NCI-H446 treated with DMSO at 0.1 percent for 48 hours (cell line): ENCODE measurements at regions not wholly inside any gene's neighbourhood (a gene's known extent, or its start where the extent isn't known, plus 50 kb on each side); places are given as distances from the start of the nearest gene placed in this dataset.

Source experiments
- DNase-seq: peaks from one replicate; lab custom pipeline; 2025; lab: John Stamatoyannopoulos, UW

- no peak for DNase-seq
Measured at GRCh38 chr4:123880631-123881030, 484.0 kb downstream of the SPRY1 start.

GRCh38 chr4:123884922-123885321 is 488.3 kb downstream of the SPRY1 start:
- DNase-seq: no peak

DNA sequence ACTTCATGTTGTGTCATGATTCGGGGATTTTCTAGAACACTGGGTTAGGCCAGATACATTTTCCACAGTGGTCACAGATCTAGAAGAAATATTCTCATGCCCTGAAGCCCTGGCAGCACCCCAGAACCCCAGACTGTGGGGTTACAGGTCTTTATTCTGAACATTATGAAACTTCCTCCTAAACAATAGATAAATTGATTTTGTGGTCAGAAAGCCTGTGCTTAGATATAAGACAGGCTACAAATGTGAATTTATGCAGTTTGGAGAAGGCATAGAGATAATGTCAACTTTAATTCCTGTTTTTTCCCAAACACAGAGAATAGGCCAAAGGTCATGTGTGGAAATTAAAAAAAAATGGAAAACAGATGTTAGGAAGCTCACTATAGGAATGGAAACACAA is 492.9 kb downstream of the SPRY1 start:
- DNase-seq: no peak

DNA sequence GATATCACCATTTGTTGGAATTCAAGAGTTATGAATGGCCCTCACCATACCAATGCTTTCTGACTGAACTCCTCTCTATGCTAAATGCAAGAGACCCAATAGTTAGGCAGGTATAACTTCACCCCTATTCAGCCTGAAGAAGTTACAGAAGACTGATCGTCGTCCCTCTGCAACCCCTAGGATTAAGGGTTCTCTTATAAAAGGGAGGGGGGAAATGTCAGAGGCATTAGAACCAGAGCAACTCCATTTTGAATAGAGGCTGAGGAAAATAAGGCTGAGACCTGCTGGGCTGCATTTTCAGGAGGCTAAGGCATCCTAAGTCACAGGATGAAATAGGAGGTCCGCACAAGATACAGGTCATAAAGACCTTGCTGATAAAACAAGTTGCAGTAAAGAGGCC is 494.3 kb downstream of the SPRY1 start:
- no peak for DNase-seq

GRCh38 chr4:123891881-123892280 is 495.3 kb downstream of the SPRY1 start:
- no peak for DNase-seq

DNA sequence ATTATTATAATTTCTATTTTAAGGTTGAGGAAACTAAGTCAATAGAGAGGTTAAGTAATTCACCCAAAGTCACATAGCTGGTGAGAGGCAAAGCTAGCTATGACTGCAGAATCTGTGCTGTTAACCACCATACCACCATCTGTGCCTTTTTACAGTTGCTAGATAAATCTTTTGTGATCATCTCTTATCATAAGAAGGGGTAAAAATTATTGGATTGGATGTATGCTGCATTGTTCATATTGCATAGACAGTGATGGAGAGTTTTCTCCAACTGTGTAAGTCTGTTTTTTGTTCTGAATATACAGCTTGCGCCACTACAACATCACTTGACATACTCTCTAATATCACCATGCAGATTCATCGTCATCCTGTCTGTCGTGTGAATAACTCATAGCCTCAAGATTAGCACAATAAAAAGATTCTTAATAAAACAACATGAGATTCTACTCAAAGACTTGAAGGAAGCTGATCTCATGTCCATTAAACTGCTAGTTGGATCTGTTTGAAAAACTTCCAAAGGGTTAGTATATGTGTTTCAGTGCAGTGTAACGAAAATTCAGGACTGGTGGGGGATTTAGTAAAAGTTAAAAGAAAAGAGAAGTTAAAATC is 495.9 kb downstream of the SPRY1 start:
- DNase-seq: no peak

DNA sequence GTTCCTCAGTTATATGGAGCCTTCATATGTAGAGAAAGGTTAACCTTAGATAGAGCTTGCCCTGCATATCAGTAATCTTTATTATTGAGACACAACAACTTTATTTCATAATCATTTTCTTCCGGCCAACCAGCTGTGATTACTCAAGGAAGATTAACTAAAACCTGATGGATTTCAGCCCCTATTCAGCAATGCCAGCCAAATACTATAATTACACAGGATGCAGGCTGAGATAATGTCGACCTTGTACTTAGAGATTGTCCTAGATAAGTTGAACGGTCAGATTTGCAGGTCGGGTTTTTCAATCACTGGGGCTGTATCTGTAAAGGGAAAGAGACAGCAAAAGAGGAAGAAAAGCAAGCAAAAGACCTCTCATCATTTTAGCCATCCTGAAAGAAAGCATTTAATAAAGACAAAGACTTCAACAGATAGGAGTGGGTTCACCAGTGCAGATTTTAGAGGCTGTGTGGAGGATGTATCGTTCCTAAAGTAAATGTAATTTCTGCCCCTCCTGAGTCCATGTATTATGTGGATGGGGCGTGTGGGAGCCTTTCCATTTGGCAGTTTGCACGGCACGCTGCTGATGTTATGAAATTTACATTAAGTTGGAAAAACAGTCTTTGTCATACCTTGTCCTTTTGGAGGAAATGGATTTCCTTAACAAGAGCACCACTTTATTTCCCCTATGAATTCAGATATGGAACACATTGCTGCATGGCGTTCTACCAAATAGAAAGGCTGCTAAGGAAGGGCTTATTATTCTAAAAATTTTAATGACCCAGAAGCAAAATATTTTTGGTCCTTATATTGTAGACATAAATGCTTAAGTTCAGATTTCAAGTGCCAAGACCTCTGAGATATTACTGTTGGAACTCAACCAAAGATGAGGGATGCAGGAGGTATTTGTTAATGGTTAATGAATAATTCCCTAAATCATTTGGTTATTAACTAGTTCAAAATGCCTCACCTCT is 496.7 kb downstream of the SPRY1 start:
- no peak for DNase-seq

DNA sequence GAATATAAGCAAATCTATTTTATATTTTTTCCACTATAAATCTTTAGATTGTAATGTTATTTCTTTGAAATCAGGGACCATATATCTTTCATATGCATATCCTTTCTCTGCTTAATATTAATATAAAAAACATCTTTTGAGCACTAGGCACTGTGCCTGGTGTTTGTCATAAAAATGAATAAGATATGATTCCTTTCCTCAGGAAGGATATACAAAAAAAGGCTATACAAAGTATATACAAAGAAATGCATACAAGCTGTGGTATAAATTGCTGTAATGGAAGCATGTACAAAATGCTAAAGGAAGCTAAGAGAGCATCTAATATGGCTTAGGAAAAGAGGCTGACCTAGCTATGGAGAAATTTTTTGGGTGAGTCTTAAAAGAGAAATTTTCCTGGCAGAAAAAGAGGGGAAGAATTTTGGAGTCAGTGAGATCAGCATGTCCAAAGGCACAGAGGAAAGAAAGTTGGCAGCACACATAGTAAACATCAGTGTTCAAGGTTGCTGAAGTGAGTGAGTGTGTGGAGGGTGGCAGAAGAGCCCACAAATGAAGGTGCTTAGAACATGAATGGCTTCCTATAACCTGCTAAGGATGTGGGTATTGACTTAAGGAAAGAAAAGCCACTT is 500.0 kb downstream of the SPRY1 start:
- DNase-seq: no peak

DNA sequence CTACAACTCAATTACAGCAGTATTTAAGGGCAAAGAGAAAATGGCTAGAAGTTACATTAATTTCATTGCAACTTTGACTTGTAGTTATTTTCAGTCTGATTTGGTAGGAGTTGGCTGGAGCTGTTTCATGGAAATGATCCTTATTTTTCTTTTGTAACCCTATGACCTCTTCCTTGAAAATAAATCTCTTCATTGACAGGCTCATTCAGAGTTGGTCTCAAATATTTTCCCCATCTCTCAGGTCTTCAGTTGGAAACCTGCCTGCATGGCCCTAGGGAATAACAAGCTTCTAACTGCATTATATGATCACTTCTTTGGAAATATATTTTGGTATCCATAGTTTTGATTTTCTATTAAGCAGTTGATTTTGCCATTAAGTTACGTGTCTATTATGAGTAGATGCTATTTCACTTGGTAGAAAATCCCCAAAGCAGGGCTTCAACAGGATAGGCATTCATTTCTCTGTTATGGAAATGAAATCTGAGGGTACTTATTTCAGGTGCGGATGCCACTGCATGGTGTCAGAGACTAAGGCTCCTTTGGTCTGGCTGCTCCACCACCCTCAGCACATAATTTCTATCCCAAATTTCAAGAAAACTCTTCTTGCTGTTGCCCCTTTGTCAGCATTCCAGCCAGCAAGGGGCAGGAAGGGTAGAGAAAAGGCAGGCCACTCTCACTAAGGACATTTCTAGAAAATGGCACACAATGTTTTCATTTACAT is 502.5 kb downstream of the SPRY1 start:
- DNase-seq: no peak

DNA sequence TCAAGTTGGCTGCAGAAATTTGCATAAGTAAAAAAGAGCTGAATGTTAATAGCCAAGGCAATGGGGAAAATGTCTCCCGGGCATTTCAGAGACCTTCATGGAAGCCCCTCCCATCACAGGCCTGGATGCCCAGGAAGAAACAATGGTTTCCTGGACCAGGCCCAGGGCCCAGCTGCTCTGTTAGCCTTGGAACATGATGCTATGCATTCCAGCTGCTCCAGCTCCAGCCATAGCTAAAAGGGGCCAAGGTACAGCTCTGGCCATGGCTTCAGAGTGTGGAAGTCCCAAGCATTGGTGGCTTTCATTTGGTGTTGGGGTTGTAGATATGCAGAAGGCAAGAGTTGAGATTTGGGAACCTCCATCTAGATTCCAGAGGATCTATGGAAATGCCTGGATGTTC is 508.3 kb downstream of the SPRY1 start:
- no peak for DNase-seq

GRCh38 chr4:123913598-123913997 is 517.0 kb downstream of the SPRY1 start:
- DNase-seq: no peak

GRCh38 chr4:123916821-123917220 is 520.2 kb downstream of the SPRY1 start:
- no peak for DNase-seq

GRCh38 chr4:123919576-123920098 is 523.0 kb downstream of the SPRY1 start:
- DNase-seq: no peak

DNA sequence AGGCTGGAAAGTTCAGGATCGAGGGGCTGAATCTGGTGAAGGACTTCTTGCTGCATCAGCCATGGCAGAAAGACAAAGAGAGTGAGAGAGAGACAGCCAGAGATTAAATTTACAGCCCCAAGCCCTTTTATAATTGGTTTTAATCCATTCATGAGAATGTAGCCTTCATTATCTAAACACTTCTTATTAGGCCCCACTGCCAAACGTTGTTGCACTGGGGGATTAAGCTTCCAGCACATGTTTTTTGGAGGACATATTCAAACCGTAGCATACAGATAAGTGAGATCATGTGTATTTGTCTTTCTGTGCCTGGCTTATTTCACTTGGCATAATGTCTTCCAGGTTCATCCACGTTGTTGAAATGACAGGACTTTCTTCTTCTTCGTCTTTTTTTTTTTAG is 524.7 kb downstream of the SPRY1 start:
- DNase-seq: no peak

- no peak for DNase-seq
Measured at GRCh38 chr4:123922847-123923246, 526.3 kb downstream of the SPRY1 start.

GRCh38 chr4:123924536-123924935 is 527.9 kb downstream of the SPRY1 start:
- no peak for DNase-seq

DNA sequence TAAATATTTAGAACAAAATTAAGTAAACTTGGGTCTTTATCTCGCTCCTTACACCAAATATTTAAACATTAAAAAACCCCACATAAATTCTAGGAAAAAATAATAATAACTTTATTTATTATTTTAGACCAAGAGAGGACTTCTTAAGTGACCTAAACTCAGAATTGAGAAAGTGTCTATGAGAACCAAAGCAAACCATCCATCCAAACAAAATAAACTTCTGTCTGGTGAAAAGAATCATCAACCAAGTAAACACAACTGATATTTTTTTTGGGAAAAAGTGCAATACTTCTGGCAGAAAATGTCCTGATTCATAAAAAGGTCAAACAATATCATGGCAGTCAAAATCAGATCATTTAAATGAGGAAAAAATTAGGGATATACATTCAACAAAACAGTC is 533.0 kb downstream of the SPRY1 start:
- DNase-seq: no peak

- DNase-seq: no peak
Measured at GRCh38 chr4:123930996-123931395, 534.4 kb downstream of the SPRY1 start.

DNA sequence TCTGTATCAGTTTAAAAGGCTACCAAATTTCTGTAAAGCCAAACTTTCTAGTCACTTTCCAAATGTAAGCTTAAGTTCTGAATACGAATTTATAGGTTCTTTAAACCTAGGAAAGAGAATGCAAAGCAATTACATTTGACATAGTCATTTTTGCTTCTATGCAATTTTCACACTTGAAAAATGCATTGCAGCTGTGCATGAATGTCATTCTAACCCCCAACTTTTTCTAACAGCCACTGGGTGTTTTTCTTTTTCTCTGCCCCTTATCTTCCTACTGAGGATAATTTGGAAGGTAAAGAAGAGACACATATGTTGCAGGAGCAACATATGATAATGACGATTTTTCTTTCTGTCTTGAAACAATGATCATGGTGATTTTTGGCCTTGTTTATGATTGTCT is 537.5 kb downstream of the SPRY1 start:
- no peak for DNase-seq

GRCh38 chr4:123936621-123937043 is 540.0 kb downstream of the SPRY1 start:
- no peak for DNase-seq

DNA sequence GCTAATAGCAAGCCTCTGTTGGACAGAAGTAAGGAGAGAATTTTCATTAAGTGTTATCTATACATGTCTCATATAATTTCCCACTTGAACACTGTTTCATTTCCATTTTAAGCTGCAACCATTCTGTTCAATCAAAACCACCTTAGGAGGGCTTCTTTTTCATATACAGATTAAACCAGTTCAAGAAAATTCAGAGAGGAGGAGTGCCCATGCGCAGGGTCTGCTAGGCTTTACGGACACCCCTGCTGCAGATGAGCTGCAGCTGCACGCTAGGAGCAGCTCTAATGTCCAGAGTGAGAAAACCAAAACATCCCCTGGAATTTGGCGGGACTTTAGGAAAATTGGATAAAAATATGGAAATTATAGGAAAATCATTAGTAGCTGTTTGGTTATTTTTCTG is 541.0 kb downstream of the SPRY1 start:
- DNase-seq: no peak

DNA sequence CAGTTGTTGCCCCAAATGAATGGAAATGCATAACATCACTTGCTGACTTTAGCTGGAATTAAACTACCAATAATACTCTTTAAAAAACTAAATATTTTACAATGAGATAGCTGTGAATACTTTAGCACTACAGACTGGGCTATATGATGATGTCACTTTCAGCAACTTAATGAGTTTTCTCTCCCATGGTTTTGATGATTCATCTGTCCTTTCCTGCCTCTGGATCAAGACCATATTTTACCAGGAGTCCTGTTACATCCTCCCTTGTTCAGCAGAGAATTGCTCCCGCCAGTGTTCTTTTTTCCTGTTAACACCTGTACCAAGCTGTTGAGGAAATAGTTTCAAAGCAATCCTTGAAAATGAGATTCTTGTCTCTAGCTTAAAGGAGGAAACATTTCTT is 543.0 kb downstream of the SPRY1 start:
- no peak for DNase-seq
